ENCODE measurements at regions not wholly inside any gene's neighbourhood (a gene's known extent, or its start where the extent isn't known, plus 50 kb on each side); places are given as distances from the start of the nearest gene placed in this dataset.

DNA sequence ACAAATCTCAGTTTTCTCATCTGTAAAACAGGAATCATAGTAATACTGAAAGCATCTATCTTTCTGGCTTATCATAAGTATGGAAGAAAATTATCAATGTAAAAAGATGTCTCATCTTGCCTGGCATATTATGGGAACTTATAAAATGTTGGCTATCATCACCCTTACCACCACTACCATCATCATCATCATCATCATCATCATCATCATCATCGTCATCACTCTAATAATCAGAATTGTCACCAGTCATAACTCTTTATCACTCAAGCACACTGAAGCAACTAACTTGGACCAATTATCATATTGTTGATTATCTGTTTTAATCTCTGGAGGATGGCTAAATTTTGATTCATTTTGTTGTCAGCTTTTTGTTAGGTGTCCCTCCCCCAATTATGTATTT lies 825.4 kb downstream of the SORCS3 start:
- TF ChIP-seq, protein P1, sequence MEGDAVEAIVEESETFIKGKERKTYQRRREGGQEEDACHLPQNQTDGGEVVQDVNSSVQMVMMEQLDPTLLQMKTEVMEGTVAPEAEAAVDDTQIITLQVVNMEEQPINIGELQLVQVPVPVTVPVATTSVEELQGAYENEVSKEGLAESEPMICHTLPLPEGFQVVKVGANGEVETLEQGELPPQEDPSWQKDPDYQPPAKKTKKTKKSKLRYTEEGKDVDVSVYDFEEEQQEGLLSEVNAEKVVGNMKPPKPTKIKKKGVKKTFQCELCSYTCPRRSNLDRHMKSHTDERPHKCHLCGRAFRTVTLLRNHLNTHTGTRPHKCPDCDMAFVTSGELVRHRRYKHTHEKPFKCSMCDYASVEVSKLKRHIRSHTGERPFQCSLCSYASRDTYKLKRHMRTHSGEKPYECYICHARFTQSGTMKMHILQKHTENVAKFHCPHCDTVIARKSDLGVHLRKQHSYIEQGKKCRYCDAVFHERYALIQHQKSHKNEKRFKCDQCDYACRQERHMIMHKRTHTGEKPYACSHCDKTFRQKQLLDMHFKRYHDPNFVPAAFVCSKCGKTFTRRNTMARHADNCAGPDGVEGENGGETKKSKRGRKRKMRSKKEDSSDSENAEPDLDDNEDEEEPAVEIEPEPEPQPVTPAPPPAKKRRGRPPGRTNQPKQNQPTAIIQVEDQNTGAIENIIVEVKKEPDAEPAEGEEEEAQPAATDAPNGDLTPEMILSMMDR (IDR thresholded peaks at IDR 0.05; ENCODE audit: low read depth, low read length, poor library complexity, severe bottlenecking): no peak
- no peak for TF ChIP-seq EZH2phosphoT487 (IDR thresholded peaks at IDR 0.05; ENCODE audit: borderline replicate concordance, low read length)
